ENCODE measurements at regions not wholly inside any gene's neighbourhood (a gene's known extent, or its start where the extent isn't known, plus 50 kb on each side); places are given as distances from the start of the nearest gene placed in this dataset.

DNA sequence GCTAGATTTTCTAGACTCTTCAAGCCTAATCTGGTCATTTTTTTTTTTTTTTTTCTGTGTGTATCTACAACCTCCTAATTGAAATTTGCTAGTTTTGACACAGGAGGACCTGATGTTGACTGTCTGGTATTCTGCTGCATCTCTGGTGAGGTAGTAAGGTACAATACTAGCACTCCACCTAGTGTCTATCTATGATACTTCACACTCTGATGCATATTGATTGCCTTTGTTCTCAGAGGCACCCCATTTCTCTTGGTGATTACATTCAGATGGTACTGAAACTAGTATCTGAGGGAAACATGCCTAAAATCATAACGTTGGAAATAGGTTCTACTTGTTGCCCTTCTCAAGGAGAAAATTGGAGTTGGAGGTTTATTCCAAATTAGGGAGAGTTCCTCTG is 930.5 kb upstream of the NOVA1 start:
- no peak overlapping the region for H2BK20ac ChIP-seq (ENCODE audit: low read depth, low read length)
- CTCF ChIA-PET = no interaction called here
- no peak overlapping the region for H4K5ac ChIP-seq (ENCODE audit: low read depth, low read length)
- H2BK5ac ChIP-seq (ENCODE audit: low read depth, low read length, poor library complexity, severe bottlenecking) = no peak overlapping the region
- POLR2A ChIA-PET (ENCODE audit: unreplicated experiment) = no interaction called here
- ATAC-seq (ENCODE audit: low read depth) (no peak), DNase-seq (no peak)
- H4K8ac ChIP-seq (ENCODE audit: low read depth in 2 of 2, low read length in 2 of 2) = no peak overlapping the region
- H3K36me3 ChIP-seq (ENCODE audit: control insufficient read depth, insufficient read depth, low read length) = no peaks in the 10 kb centered on the region
- H2BK15ac ChIP-seq (ENCODE audit: low read depth, low read length) = no peak overlapping the region
- H3K9ac ChIP-seq (ENCODE audit: low read depth, low read length) = no peak overlapping the region
- H3K9me1 ChIP-seq (ENCODE audit: insufficient read depth, low read length) = no peaks in the 10 kb centered on the region
- no peak overlapping the region for H3K4ac ChIP-seq (ENCODE audit: low read depth, low read length)
- dilution Hi-C loops (cut with HindIII; ENCODE audit: low sequenced_read_pairs, unreplicated experiment) (no loop called here), intact Hi-C loops (cut with micrococcal nuclease) (no loop called here), in situ Hi-C loops (cut with MboI; ENCODE audit: low sequenced_read_pairs) (no loop called here)
- H2BK120ac ChIP-seq (ENCODE audit: low read depth, low read length) = no peak overlapping the region
- no peaks in the 10 kb centered on the region for H3K4me1 ChIP-seq (ENCODE audit: control insufficient read depth, insufficient read depth, low read length)
- no peak overlapping the region for H4K91ac ChIP-seq (ENCODE audit: insufficient read depth, low read depth, low read length)
- H2AK9ac ChIP-seq (replicated peaks; ENCODE audit: low read depth, low read length, poor library complexity) = no peak overlapping the region
- no peak overlapping the region for H3K4me3 ChIP-seq (ENCODE audit: insufficient read depth, low read depth, low read length)
- WGBS, 2 experiments (ENCODE audit: extremely low coverage in 2 of 2, insufficient read length in 1 of 2) = no CpG with 5 or more reads among the region's 1 CpG
- no TSS peak for BruUV-seq (replicated peaks)
- H3K4me2 ChIP-seq (ENCODE audit: low read depth, low read length) = no peak overlapping the region
- no peak overlapping the region for H3K14ac ChIP-seq (replicated peaks; ENCODE audit: low read depth, low read length)
- TF ChIP-seq RAD21 (IDR thresholded peaks at IDR 0.05; ENCODE audit: low read length) = no peak
- TF ChIP-seq, protein P1, sequence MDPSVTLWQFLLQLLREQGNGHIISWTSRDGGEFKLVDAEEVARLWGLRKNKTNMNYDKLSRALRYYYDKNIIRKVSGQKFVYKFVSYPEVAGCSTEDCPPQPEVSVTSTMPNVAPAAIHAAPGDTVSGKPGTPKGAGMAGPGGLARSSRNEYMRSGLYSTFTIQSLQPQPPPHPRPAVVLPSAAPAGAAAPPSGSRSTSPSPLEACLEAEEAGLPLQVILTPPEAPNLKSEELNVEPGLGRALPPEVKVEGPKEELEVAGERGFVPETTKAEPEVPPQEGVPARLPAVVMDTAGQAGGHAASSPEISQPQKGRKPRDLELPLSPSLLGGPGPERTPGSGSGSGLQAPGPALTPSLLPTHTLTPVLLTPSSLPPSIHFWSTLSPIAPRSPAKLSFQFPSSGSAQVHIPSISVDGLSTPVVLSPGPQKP (IDR thresholded peaks at IDR 0.05; ENCODE audit: borderline replicate concordance, low read depth, low read length) = no peak
- no peak for TF ChIP-seq RFX5 (IDR thresholded peaks at IDR 0.05; ENCODE audit: low read depth, low read length)
- TF ChIP-seq CHD1 (IDR thresholded peaks at IDR 0.05; ENCODE audit: low read depth, low read length) = no peak
- no peak for TF ChIP-seq MAZ (IDR thresholded peaks at IDR 0.05; ENCODE audit: borderline replicate concordance, low read depth, low read length)
- TF ChIP-seq NFE2L2 (IDR thresholded peaks at IDR 0.05; ENCODE audit: low read depth, low read length) = no peak
- TF ChIP-seq CTCF (conservative IDR thresholded peaks at IDR 0.05; ENCODE audit: low read depth, low read length) = no peak
- TF ChIP-seq CEBPB (IDR thresholded peaks at IDR 0.05; ENCODE audit: low read depth, low read length) = no peak
- TF ChIP-seq FOS (IDR thresholded peaks at IDR 0.05; ENCODE audit: low read depth, low read length) = no peak
- TF ChIP-seq MXI1 (IDR thresholded peaks at IDR 0.05; ENCODE audit: borderline replicate concordance, low read depth, low read length) = no peak
- no peak for TF ChIP-seq MAFK (IDR thresholded peaks at IDR 0.05; ENCODE audit: low read depth, low read length)
- TF ChIP-seq, protein P2, sequence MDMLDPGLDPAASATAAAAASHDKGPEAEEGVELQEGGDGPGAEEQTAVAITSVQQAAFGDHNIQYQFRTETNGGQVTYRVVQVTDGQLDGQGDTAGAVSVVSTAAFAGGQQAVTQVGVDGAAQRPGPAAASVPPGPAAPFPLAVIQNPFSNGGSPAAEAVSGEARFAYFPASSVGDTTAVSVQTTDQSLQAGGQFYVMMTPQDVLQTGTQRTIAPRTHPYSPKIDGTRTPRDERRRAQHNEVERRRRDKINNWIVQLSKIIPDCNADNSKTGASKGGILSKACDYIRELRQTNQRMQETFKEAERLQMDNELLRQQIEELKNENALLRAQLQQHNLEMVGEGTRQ (IDR thresholded peaks at IDR 0.05; ENCODE audit: low read depth, low read length) = no peak
- TF ChIP-seq RCOR1 (IDR thresholded peaks at IDR 0.05; ENCODE audit: insufficient replicate concordance, low read length) = no peak
- no peak for TF ChIP-seq BHLHE40 (IDR thresholded peaks at IDR 0.05; ENCODE audit: low read depth, low read length)
- TF ChIP-seq POLR2A (IDR thresholded peaks at IDR 0.05; ENCODE audit: low read depth, low read length) = no peak
- no peak for TF ChIP-seq SMC3 (IDR thresholded peaks at IDR 0.05; ENCODE audit: low read depth, low read length)
- H4K20me1 ChIP-seq (ENCODE audit: insufficient read depth, low read length) = no peaks in the 10 kb centered on the region
- no peak overlapping the region for H3K27ac ChIP-seq (ENCODE audit: insufficient read depth, low read length)
- H3K56ac ChIP-seq (ENCODE audit: extremely low read depth, insufficient read depth, low read length) = no peak overlapping the region
- H3K18ac ChIP-seq (ENCODE audit: low read depth, low read length) = no peak overlapping the region
- no peaks in the 10 kb centered on the region for H3K79me1 ChIP-seq (ENCODE audit: low read depth in 1 of 2, low read length in 2 of 2)
- H3K23ac ChIP-seq (ENCODE audit: low read depth, low read length) = no peak overlapping the region
- H3K27me3 ChIP-seq (ENCODE audit: control insufficient read depth, insufficient read depth, low read length) = no peaks in the 10 kb centered on the region
- no peak overlapping the region for H2AK5ac ChIP-seq (ENCODE audit: low read depth, low read length)
- no peak overlapping the region for H2AFZ ChIP-seq (replicated peaks; ENCODE audit: low read length, poor library complexity)
- H3K9me3 ChIP-seq (ENCODE audit: control insufficient read depth, insufficient read depth, low read length) = no peaks in the 10 kb centered on the region; the same call in none of the 2 replicates

All from IMR-90 (cell line).